ENCODE measurements at regions not wholly inside any gene's neighbourhood (a gene's known extent, or its start where the extent isn't known, plus 50 kb on each side); places are given as distances from the start of the nearest gene placed in this dataset.
A peak's percentile ranks its signal among the peaks of the same experiment; 100 is the strongest.

DNA sequence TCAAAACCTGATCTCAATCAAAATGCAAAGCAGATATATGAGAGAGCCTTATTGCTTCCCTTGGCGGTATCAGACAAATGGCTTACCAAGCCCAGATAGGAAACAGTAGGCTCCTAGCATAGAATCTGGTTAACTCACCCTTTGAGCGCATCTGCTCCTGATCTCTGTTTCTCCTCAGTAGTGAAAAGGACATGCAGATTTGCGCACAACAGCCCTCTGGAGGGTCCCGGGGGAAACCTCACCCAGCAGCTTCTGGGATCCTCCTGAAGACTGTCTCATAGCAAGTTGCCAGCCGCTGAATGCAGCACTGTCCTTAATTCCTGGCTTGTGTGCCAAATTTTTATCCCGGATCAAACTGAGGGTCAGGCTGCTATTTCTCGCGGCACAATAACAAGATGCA, 192.2 kb downstream of the FASLG start:
- DNase-seq (ENCODE audit: low read depth in 1 of 2, low spot score in 2 of 2) = no peak
- no peak for TF ChIP-seq BACH1 (IDR thresholded peaks at IDR 0.05; ENCODE audit: low read length)
- TF ChIP-seq RAD21 (IDR thresholded peaks at IDR 0.05 in 1 of 2, conservative IDR thresholded peaks at IDR 0.05 in 1 of 2; ENCODE audit: low read depth in 2 of 2, low read length in 2 of 2) = peak in 1 of 2 experiments; percentile 15; a peak in 2 of 4 replicates
- no peak for TF ChIP-seq ZNF274 (IDR thresholded peaks at IDR 0.05; ENCODE audit: borderline replicate concordance, extremely low read depth, low read length)
- no peak for TF ChIP-seq JUND (IDR thresholded peaks at IDR 0.05; ENCODE audit: low read length)

More for the DNA sequence above, 192.2 kb downstream of the FASLG start:
- Histone ChIP-seq H3K18ac (ENCODE audit: extremely low read depth, low read length) (no peak overlapping the region), H2BK20ac (ENCODE audit: low read length) (no peak overlapping the region), H3K4me1 (replicated peaks in 1 of 4; ENCODE audit: control insufficient read depth in 3 of 4, insufficient read depth in 4 of 4, low read length in 3 of 4) (no peaks in the 10 kb centered on the region), H3K56ac (replicated peaks; ENCODE audit: insufficient read length, low read depth, low read length) (no peak overlapping the region), H3K4ac (replicated peaks; ENCODE audit: insufficient read length, low read depth, low read length) (no peak overlapping the region), H3K14ac (ENCODE audit: insufficient read length) (no peak overlapping the region), H2BK120ac (replicated peaks; ENCODE audit: low read depth, low read length) (no peak overlapping the region), H2AK5ac (ENCODE audit: low read depth, low read length) (no peak overlapping the region), H2AFZ (ENCODE audit: low read length) (0 out of 2 replicates have a peak overlapping the region, but pooled peaks have one; percentile 2), H3K23me2 (ENCODE audit: low read depth, low read length) (no peaks in the 10 kb centered on the region), H3K36me3 (ENCODE audit: control insufficient read depth in 2 of 4, insufficient read depth in 4 of 4, low read length in 3 of 4) (no peaks in the 10 kb centered on the region), H3K9ac (replicated peaks in 1 of 4; ENCODE audit: extremely low read depth in 1 of 4, low read depth in 3 of 4, low read length in 3 of 4) (no peak overlapping the region), H4K20me1 (replicated peaks in 1 of 2; ENCODE audit: control insufficient read depth in 1 of 2, insufficient read depth in 2 of 2, low read length in 2 of 2) (no peaks in the 10 kb centered on the region), H3K4me3 (ENCODE audit: extremely low read depth in 1 of 4, insufficient read depth in 2 of 4, low read depth in 3 of 4, low read length in 4 of 4) (no peak overlapping the region), H4K91ac (replicated peaks; ENCODE audit: insufficient read length, low read length) (no peak overlapping the region), H2BK15ac (ENCODE audit: low read length) (no peak overlapping the region), H2BK12ac (ENCODE audit: low read depth, low read length) (no peak overlapping the region), H4K8ac (ENCODE audit: extremely low read depth, insufficient read depth, low read length) (no peak overlapping the region), H2BK5ac (ENCODE audit: low read depth, low read length) (no peak overlapping the region), H3K27ac (ENCODE audit: low read depth, low read length) (no peak overlapping the region), H3K9me3 (ENCODE audit: insufficient read depth in 2 of 2, low read depth in 1 of 2, low read length in 1 of 2) (no peaks in the 10 kb centered on the region), H3K27me3 (replicated peaks in 1 of 4; ENCODE audit: control insufficient read depth in 3 of 4, extremely low read depth in 1 of 4, insufficient read depth in 3 of 4, low read length in 3 of 4) (no peaks in the 10 kb centered on the region), H3K23ac (ENCODE audit: insufficient read length) (no peak overlapping the region), H4K5ac (ENCODE audit: insufficient read length, low read depth, low read length) (no peak overlapping the region), H3K79me2 (ENCODE audit: control insufficient read depth in 1 of 2, insufficient read depth in 2 of 2, low read length in 2 of 2) (no peaks in the 10 kb centered on the region), H3K4me2 (ENCODE audit: insufficient read depth in 1 of 2, low read depth in 2 of 2, low read length in 2 of 2) (no peak overlapping the region), H3K79me1 (ENCODE audit: low read depth, low read length) (no peaks in the 10 kb centered on the region)
- ChIA-PET CTCF (ENCODE audit: partially characterized antibody) (no interaction called here), POLR2A (ENCODE audit: partially characterized antibody) (no interaction called here)
- no peak for FAIRE-seq
- WGBS, 2 experiments (ENCODE audit: extremely low coverage in 1 of 2, insufficient coverage in 1 of 2, insufficient read length in 1 of 2, insufficient replicate concordance in 2 of 2, low coverage in 1 of 2, low lambda C conversion rate in 2 of 2, missing lambda C conversion rate in 1 of 2) = 87% methylated on average over 8 of the region's 8 CpGs; no CpG with 5 or more reads in 1 of the 2 experiments

Measured in H1 (cell line).